ENCODE measurements at regions not wholly inside any gene's neighbourhood (a gene's known extent, or its start where the extent isn't known, plus 50 kb on each side); places are given as distances from the start of the nearest gene placed in this dataset.

DNA sequence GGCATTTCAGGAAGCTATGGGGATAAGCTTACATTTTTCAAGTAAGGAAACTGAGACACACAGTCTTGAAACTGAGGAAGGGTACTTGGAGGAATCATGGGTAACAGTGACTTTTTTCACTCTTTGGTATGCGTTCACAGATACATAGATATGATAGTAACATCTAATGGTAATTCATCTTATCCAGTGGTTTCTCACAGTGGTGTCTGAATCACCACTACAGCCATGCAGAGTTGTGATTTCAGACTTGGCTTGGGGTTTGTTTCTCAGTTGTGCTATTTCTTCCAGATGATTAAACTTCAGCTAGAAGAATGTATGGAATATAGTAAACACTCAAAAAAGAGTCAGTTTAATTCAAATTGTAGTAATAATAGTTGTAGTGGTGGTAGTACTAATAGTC, 239.1 kb upstream of the NUDT12 start:
- H3K27me3 ChIP-seq (ENCODE audit: low read depth, low read length) = no peaks in the 10 kb centered on the region
- no peak overlapping the region for H3K9ac ChIP-seq (ENCODE audit: low read length)
- H3K4me1 ChIP-seq (ENCODE audit: low read length) = no peaks in the 10 kb centered on the region
- no peak overlapping the region for H3K4me2 ChIP-seq (ENCODE audit: low read length)
- no peaks in the 10 kb centered on the region for H4K20me1 ChIP-seq (ENCODE audit: insufficient read depth, low read length)
- no peaks in the 10 kb centered on the region for H3K9me3 ChIP-seq (ENCODE audit: insufficient read depth, low read length)
- H3K36me3 ChIP-seq (replicated peaks; ENCODE audit: low read depth, low read length) = no peaks in the 10 kb centered on the region
- TF ChIP-seq EZH2phosphoT487 (IDR thresholded peaks at IDR 0.05; ENCODE audit: low read depth) = no peak
- TF ChIP-seq, protein P1, sequence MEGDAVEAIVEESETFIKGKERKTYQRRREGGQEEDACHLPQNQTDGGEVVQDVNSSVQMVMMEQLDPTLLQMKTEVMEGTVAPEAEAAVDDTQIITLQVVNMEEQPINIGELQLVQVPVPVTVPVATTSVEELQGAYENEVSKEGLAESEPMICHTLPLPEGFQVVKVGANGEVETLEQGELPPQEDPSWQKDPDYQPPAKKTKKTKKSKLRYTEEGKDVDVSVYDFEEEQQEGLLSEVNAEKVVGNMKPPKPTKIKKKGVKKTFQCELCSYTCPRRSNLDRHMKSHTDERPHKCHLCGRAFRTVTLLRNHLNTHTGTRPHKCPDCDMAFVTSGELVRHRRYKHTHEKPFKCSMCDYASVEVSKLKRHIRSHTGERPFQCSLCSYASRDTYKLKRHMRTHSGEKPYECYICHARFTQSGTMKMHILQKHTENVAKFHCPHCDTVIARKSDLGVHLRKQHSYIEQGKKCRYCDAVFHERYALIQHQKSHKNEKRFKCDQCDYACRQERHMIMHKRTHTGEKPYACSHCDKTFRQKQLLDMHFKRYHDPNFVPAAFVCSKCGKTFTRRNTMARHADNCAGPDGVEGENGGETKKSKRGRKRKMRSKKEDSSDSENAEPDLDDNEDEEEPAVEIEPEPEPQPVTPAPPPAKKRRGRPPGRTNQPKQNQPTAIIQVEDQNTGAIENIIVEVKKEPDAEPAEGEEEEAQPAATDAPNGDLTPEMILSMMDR (IDR thresholded peaks at IDR 0.05; ENCODE audit: low read depth, low read length) = no peak
- H2AFZ ChIP-seq (ENCODE audit: low read depth, low read length) = no peak overlapping the region
- no peaks in the 10 kb centered on the region for H3K79me2 ChIP-seq (ENCODE audit: low read length)
- H3K27ac ChIP-seq (ENCODE audit: low read length) = no peak overlapping the region
- H3K4me3 ChIP-seq (ENCODE audit: low read length) = no peak overlapping the region

DNA sequence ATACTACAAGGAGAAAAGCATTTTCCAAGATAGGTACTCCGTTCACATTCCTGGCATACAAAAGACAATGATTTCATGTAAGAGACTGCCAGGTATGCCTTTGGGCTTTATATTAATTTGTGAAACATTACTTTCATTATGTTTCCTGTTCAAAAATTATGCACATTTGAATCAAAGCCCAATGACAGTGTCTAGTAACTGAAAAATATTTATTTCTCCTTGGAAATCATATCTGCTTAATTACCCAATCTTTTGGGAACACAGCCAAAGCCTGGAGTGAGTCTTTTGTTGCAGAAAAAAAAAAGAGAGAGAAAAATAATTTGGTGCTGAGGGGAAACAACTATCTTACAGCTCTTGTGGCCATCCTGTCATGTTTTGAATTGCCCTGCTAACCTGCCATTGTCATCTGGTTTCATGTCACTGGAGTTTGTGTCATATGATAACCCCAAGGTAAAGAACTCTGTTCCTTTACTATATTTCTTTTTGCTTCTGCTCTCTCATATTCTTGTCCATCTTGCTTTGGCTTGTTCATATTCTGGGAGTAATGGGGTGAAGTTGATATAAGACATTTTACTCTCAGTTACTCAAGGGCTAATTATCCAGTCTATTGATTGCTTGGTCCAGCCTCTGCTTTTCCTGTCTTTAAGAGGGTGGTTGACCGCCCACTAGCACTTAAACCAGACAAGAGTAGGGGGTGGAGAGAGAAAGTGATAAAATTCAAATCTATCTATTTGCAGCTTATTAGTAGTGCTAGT, 238.3 kb upstream of the NUDT12 start:
- no peak overlapping the region for H2AFZ ChIP-seq (ENCODE audit: low read depth, low read length)
- TF ChIP-seq, protein P1 (IDR thresholded peaks at IDR 0.05; ENCODE audit: low read depth, low read length) = no peak
- TF ChIP-seq EZH2phosphoT487 (IDR thresholded peaks at IDR 0.05; ENCODE audit: low read depth) = no peak

DNA sequence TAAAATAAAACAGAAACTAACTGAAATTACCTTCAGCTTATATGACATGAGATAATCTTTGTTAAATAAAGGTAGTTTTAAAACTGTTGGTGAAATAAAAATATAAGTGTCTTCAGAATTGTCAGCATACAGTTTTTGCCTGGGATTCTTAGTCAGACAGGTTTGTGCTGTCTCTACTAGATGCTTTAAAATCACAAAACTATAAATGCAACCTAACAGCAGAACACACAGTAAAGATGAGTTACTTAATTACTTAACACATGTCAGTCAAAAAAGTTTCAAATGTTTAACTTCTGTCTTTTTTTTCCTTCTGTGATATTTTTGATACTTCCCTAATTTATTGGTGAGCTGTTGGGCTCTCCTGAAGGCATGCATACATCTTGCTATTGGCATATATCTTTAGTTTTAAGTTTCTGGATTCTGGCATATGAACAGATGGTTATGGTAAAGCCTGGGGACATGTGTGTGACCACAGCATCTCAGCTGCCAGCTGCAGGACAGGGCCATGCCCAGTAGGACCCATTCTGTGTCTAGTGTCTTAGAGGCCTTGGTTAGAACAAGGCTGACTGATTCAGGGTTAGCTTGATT, 231.1 kb upstream of the NUDT12 start:
- H3K79me2 ChIP-seq (ENCODE audit: low read length) = no peaks in the 10 kb centered on the region
- no peak overlapping the region for H2AFZ ChIP-seq (ENCODE audit: low read depth, low read length)
- H3K4me1 ChIP-seq (ENCODE audit: low read length) = no peaks in the 10 kb centered on the region
- H3K4me2 ChIP-seq (ENCODE audit: low read length) = no peak overlapping the region
- H3K4me3 ChIP-seq (ENCODE audit: low read length) = no peak overlapping the region
- H3K36me3 ChIP-seq (replicated peaks; ENCODE audit: low read depth, low read length) = no peaks in the 10 kb centered on the region
- no peak for TF ChIP-seq EZH2phosphoT487 (IDR thresholded peaks at IDR 0.05; ENCODE audit: low read depth)
- TF ChIP-seq, protein P1 (IDR thresholded peaks at IDR 0.05; ENCODE audit: low read depth, low read length) = no peak
- H4K20me1 ChIP-seq (ENCODE audit: insufficient read depth, low read length) = no peaks in the 10 kb centered on the region
- H3K9me3 ChIP-seq (ENCODE audit: insufficient read depth, low read length) = no peaks in the 10 kb centered on the region
- H3K27ac ChIP-seq (ENCODE audit: low read length) = no peak overlapping the region
- no peak overlapping the region for H3K9ac ChIP-seq (ENCODE audit: low read length)
- H3K27me3 ChIP-seq (ENCODE audit: low read depth, low read length) = no peaks in the 10 kb centered on the region

More for the DNA sequence above, 238.3 kb upstream of the NUDT12 start:
- no peak overlapping the region for H3K4me2 ChIP-seq (ENCODE audit: low read length)
- H3K27ac ChIP-seq (ENCODE audit: low read length) = no peak overlapping the region
- H3K9ac ChIP-seq (ENCODE audit: low read length) = no peak overlapping the region
- no peaks in the 10 kb centered on the region for H3K79me2 ChIP-seq (ENCODE audit: low read length)
- no peak overlapping the region for H3K4me3 ChIP-seq (ENCODE audit: low read length)
- H3K36me3 ChIP-seq (replicated peaks; ENCODE audit: low read depth, low read length) = no peaks in the 10 kb centered on the region
- no peaks in the 10 kb centered on the region for H3K27me3 ChIP-seq (ENCODE audit: low read depth, low read length)
- no peaks in the 10 kb centered on the region for H3K4me1 ChIP-seq (ENCODE audit: low read length)
- H3K9me3 ChIP-seq (ENCODE audit: insufficient read depth, low read length) = no peaks in the 10 kb centered on the region
- no peaks in the 10 kb centered on the region for H4K20me1 ChIP-seq (ENCODE audit: insufficient read depth, low read length)

DNA sequence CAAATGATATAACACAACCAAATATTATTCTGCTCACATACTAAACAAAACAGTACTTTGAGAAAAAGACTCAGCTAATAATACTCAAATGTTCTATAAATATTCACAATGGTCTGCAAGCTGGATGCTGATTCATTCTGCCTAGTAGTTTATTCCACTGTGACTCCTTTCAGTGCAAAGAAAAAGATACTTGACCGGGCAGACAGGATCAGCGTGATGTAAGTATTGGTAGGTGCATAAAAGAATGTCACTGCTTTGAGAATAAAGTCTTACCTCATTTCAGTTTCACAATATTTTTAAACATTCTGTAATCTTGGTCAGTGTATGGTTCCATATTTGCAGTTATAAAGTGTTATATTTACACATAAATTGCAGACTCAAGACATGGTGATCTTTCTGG, 223.0 kb upstream of the NUDT12 start:
- Histone ChIP-seq H3K4me1 (ENCODE audit: low read length) (no peaks in the 10 kb centered on the region), H3K4me2 (ENCODE audit: low read length) (no peak overlapping the region), H3K9ac (ENCODE audit: low read length) (no peak overlapping the region), H3K4me3 (ENCODE audit: low read length) (no peak overlapping the region), H3K36me3 (replicated peaks; ENCODE audit: low read depth, low read length) (no peaks in the 10 kb centered on the region), H3K9me3 (ENCODE audit: insufficient read depth, low read length) (no peaks in the 10 kb centered on the region), H3K27me3 (ENCODE audit: low read depth, low read length) (no peaks in the 10 kb centered on the region), H3K27ac (ENCODE audit: low read length) (no peak overlapping the region), H4K20me1 (ENCODE audit: insufficient read depth, low read length) (no peaks in the 10 kb centered on the region), H2AFZ (ENCODE audit: low read depth, low read length) (no peak overlapping the region), H3K79me2 (ENCODE audit: low read length) (no peaks in the 10 kb centered on the region)
- TF ChIP-seq, protein P1 (IDR thresholded peaks at IDR 0.05; ENCODE audit: low read depth, low read length) = no peak
- TF ChIP-seq EZH2phosphoT487 (IDR thresholded peaks at IDR 0.05; ENCODE audit: low read depth) = no peak
